OCI-LY1 (cell line): ENCODE measurements at regions not wholly inside any gene's neighbourhood (a gene's known extent, or its start where the extent isn't known, plus 50 kb on each side); places are given as distances from the start of the nearest gene placed in this dataset.

ENCODE experiments used
- H2AFZ ChIP-seq: fragments of 200-600 bp; sonication (generic), shearing (Covaris generic); 2 replicates; pipeline ENCODE4 v1.6.0; 2014; ENCODE audit warnings: antibody characterized with exemption, mild to moderate bottlenecking, low read length
- H3F3A ChIP-seq: fragments of 200-600 bp; sonication (generic), shearing (Covaris generic); 2 replicates; pipeline ENCODE4 v1.6.0; 2014; ENCODE audit warnings: mild to moderate bottlenecking, antibody characterized with exemption, low read length, moderate library complexity; ENCODE audit not compliant: insufficient read depth
- H3K27ac ChIP-seq: fragments of 200-600 bp; sonication (generic); 2 replicates; pipeline ENCODE4 v1.5.1; 2014; ENCODE audit warnings: low read length, mixed run types, mild to moderate bottlenecking, low read depth; ENCODE audit not compliant: poor library complexity, severe bottlenecking
- H3K27me3 ChIP-seq: fragments of 200-600 bp; sonication (generic); 2 replicates; pipeline ENCODE4 v1.6.0; 2014; ENCODE audit warnings: antibody characterized with exemption, mild to moderate bottlenecking, low read length, moderate library complexity; ENCODE audit not compliant: insufficient read depth
- H3K36me3 ChIP-seq: fragments of 200-600 bp; sonication (generic); 2 replicates; pipeline ENCODE4 v1.6.1; 2014; ENCODE audit warnings: mild to moderate bottlenecking, antibody characterized with exemption, low read length, moderate library complexity, mixed read lengths; ENCODE audit not compliant: insufficient read depth
- H3K4me1 ChIP-seq: fragments of 200-600 bp; sonication (generic); 2 replicates; pipeline ENCODE4 v1.5.1; 2014; ENCODE audit warnings: mild to moderate bottlenecking, low read length, moderate library complexity; ENCODE audit not compliant: insufficient read depth, severe bottlenecking
- H3K4me2 ChIP-seq: fragments of 200-600 bp; sonication (generic), shearing (Covaris generic); 2 replicates; pipeline ENCODE4 v1.6.1; 2014; ENCODE audit warnings: low read length
- H3K4me3 ChIP-seq: fragments of 200-600 bp; sonication (generic); 2 replicates; pipeline ENCODE4 v1.5.1; 2014; ENCODE audit warnings: low read length, low read depth, mild to moderate bottlenecking, mixed read lengths; ENCODE audit not compliant: poor library complexity, severe bottlenecking
- H3K79me2 ChIP-seq: fragments of 200-600 bp; shearing (Covaris generic); 2 replicates; pipeline ENCODE4 v1.6.1; 2016; ENCODE audit warnings: mixed run types, low read length, mixed read lengths; ENCODE audit not compliant: insufficient read depth
- H3K9ac ChIP-seq: fragments of 200-600 bp; sonication (generic), shearing (Covaris generic); 2 replicates; pipeline ENCODE4 v1.6.1; 2014; ENCODE audit warnings: mild to moderate bottlenecking, low read length, mixed read lengths
- H3K9me2 ChIP-seq: fragments of 200-600 bp; sonication (generic), shearing (Covaris generic); 2 replicates; pipeline ENCODE4 v1.6.1; 2014; ENCODE audit warnings: low read depth, mild to moderate bottlenecking, low read length, mixed read lengths
- H3K9me3 ChIP-seq: fragments of 200-600 bp; shearing (Covaris generic); 2 replicates; pipeline ENCODE4 v1.6.1; 2014; ENCODE audit warnings: low read length, mixed read lengths
- H4K20me1 ChIP-seq: fragments of 200-600 bp; sonication (generic), shearing (Covaris generic); 2 replicates; pipeline ENCODE4 v1.6.0; 2016; ENCODE audit warnings: mild to moderate bottlenecking, low read length; ENCODE audit not compliant: insufficient read depth
- CTCF ChIP-seq: fragments of 200-600 bp; sonication (generic), shearing (Covaris generic); IDR thresholded peaks from 2 replicates; pipeline ENCODE4 v1.5.1; 2017; ENCODE audit warnings: mild to moderate bottlenecking, antibody characterized with exemption, low read length, moderate library complexity, mixed read lengths
- EZH2 ChIP-seq: fragments of 200-600 bp; sonication (generic), shearing (Covaris generic); IDR thresholded peaks from 2 replicates; pipeline ENCODE4 v1.8.0; 2017; ENCODE audit warnings: borderline replicate concordance, mixed run types, mild to moderate bottlenecking, antibody characterized with exemption, low read length, moderate library complexity, mixed read lengths

GRCh38 chr7:32266932-32267475 lies 196.8 kb upstream of the PDE1C start:
- H3K79me2 ChIP-seq, result no peaks in the 10 kb centered on the region
- H3K36me3 ChIP-seq, result no peaks in the 10 kb centered on the region
- H4K20me1 ChIP-seq, result no peaks in the 10 kb centered on the region
- no peaks in the 10 kb centered on the region; the same call in 1 of the 2 replicates for H3K27me3 ChIP-seq
- H3K4me2 ChIP-seq, result no peak overlapping the region
- no peaks in the 10 kb centered on the region for H3K9me3 ChIP-seq
- H3K9ac ChIP-seq, result no peak overlapping the region
- H3K9me2 ChIP-seq, result no peaks in the 10 kb centered on the region
- TF ChIP-seq CTCF, result no peak
- TF ChIP-seq EZH2, result no peak
- H3K27ac ChIP-seq, result no peak overlapping the region
- H3F3A ChIP-seq, result no peaks in the 10 kb centered on the region
- no peak overlapping the region for H3K4me3 ChIP-seq
- no peaks in the 10 kb centered on the region for H3K4me1 ChIP-seq
- no peak overlapping the region for H2AFZ ChIP-seq

GRCh38 chr7:32264702-32265284 lies 194.6 kb upstream of the PDE1C start:
- no peak overlapping the region for H3K9ac ChIP-seq
- H3K4me1 ChIP-seq, result no peaks in the 10 kb centered on the region
- no peaks in the 10 kb centered on the region; the same call in 1 of the 2 replicates for H3K27me3 ChIP-seq
- H3K4me2 ChIP-seq, result no peak overlapping the region
- H2AFZ ChIP-seq, result no peak overlapping the region
- H3K9me3 ChIP-seq, result no peaks in the 10 kb centered on the region
- no peak overlapping the region for H3K27ac ChIP-seq
- H3K4me3 ChIP-seq, result no peak overlapping the region
- no peaks in the 10 kb centered on the region for H4K20me1 ChIP-seq
- H3F3A ChIP-seq, result no peaks in the 10 kb centered on the region
- H3K36me3 ChIP-seq, result no peaks in the 10 kb centered on the region
- H3K79me2 ChIP-seq, result no peaks in the 10 kb centered on the region
- TF ChIP-seq CTCF, result no peak
- no peak for TF ChIP-seq EZH2
- H3K9me2 ChIP-seq, result no peaks in the 10 kb centered on the region

GRCh38 chr7:32263611-32264010 lies 193.4 kb upstream of the PDE1C start:
- Histone ChIP-seq H4K20me1 (no peaks in the 10 kb centered on the region), H3K36me3 (no peaks in the 10 kb centered on the region), H3K4me2 (no peak overlapping the region), H3K27me3 (no peaks in the 10 kb centered on the region; the same call in 1 of the 2 replicates), H3K9ac (no peak overlapping the region), H3K9me2 (no peaks in the 10 kb centered on the region), H3K9me3 (no peaks in the 10 kb centered on the region), H3F3A (no peaks in the 10 kb centered on the region), H3K79me2 (no peaks in the 10 kb centered on the region), H3K4me1 (no peaks in the 10 kb centered on the region), H3K4me3 (no peak overlapping the region), H3K27ac (no peak overlapping the region), H2AFZ (no peak overlapping the region)
- no peak for TF ChIP-seq EZH2

- Histone ChIP-seq H3K27ac (no peak overlapping the region), H3K36me3 (no peaks in the 10 kb centered on the region), H3K79me2 (no peaks in the 10 kb centered on the region), H3K4me2 (no peak overlapping the region), H4K20me1 (no peaks in the 10 kb centered on the region), H3K4me3 (no peak overlapping the region), H3K4me1 (no peaks in the 10 kb centered on the region), H3K27me3 (no peaks in the 10 kb centered on the region; the same call in 1 of the 2 replicates), H3K9ac (no peak overlapping the region), H3K9me3 (no peaks in the 10 kb centered on the region), H2AFZ (no peak overlapping the region), H3F3A (no peaks in the 10 kb centered on the region), H3K9me2 (no peaks in the 10 kb centered on the region)
- TF ChIP-seq EZH2, result no peak
- no peak for TF ChIP-seq CTCF
Observed at GRCh38 chr7:32262315-32262714, 192.1 kb upstream of the PDE1C start.
